GM21529 (cell line): ENCODE measurements at regions not wholly inside any gene's neighbourhood (a gene's known extent, or its start where the extent isn't known, plus 50 kb on each side); places are given as distances from the start of the nearest gene placed in this dataset.

ENCODE experiments used
- ATAC-seq: cut with Tn5 transposase; IDR thresholded peaks from one replicate; pipeline ENCODE4 v1.9.1; 2021; ENCODE audit not compliant: unreplicated experiment

DNA sequence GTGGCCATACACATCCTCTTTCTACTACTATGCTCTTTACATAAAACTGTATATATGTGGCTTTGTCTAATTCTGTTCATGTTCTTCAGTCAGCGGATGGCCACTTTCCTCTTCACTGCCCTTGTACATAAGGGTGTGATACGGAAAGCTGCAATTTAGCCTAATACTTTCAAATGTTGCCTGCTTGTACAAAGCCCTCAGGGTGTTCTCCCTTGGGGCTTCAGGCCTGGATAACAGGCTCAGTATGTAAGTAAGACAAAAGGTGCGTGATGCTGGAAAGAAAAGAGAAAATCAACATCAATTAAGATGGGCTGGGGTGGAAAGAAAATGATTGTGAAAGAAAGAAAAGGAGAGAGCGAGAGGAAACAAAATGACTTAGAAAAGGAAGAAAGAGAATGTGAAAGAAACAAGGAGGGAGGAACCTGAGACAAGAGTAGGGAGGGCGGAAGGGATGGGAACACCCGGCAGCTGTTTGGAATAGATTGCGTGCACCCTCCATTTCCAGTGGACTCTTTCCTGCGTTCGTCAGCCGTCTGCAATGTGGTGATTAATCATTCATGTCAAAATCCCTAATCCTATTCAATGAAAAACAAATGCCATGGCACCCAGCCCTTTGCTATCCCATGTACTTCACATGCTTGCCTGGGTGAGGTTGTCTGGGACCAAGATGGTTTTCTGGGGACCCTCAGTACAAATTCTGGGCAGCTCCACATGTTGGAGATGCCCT lies 553.6 kb downstream of the NUF2 start:
- ATAC-seq: no peak

DNA sequence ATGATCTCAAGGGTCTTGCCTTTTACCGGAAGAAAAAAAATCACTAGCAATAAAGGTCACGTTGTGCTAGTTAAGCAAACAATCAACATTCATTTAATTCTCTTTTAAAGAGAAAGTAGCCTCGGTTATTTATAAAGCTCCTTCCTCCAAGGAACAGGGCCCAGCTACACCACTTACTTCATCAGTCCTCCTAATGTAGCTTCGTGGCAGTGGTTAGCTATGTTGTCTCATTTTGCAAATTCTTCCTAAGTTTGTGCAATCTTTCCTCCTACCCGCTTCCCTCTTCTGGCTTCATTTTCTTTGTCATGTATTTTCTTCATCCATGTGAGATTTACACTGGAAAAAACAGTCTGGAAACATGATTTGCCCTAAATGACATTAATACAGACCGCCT lies 554.2 kb downstream of the NUF2 start:
- ATAC-seq: no peak

DNA sequence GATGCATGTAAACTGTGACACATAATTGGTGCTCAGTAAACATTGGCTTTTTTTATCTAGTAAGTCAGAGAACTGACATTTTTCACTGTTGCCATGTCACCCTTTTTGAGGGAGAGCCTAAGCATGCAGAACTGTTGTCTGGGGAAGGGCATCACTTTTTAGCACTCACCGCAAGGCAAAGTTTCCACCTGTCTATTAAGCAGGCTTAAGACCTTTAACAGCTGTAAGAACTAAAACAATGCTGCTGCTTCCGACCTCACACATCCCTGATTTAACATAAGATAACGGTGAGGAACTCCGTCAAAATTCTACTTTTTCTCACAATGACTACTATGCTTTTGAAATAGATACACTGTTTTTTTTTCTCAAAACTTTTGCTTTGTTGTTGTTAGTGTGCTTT lies 554.8 kb downstream of the NUF2 start:
- ATAC-seq: no peak

DNA sequence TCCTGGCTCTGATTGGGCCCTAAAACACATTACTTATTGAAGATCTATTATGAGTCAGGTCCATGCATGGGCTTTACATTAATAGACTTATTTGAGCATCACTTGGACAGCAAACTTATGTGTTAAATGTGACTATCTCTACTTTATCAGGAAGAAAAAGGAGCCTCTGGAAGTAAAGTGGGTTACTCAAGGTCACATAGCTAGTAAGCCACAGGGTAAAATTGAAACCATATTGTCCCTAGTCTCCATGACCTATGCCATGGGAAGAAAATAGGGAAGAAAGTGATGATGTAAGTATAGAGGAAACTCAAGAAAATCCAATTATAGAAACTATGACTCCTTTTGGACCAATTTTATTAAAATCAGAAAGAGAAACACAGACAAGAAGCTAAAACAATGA lies 555.3 kb downstream of the NUF2 start:
- no peak for ATAC-seq

DNA sequence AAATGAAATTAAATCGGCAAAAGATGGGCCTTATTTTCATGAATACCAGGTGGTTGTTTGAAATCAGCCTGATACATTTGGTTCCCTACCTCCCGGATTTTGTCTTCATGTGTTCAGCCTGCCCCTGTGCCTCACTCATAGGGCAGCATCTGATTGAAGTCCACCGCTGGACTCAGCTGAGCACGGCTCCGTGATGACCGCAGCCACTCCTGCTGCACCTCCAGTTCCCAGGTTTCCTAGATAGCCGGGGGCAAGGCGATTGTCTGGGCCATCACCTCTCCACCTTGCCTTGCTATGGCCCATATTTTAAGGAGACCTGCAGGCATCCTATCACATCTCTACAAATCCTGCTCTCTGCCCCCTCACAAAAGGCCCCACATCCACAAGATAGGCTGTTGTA lies 563.8 kb downstream of the NUF2 start:
- no peak for ATAC-seq

DNA sequence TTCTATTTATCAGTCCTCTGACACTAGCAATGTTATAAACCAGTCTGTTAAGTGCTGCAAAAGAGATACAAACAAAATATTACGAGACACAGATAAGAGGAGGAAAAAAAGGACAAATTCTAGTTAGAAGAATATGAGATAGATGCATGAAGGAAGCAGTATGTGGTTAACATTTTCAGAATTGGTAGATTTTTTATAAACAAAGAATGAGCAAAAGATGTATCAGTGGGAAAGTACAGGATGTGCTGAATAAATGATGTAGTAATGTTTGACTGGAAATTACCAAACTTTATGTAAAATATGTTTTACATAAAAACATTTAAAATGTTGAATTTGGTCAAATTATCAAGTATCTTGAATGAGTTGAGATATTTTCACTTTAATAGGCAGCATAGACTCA lies 574.2 kb downstream of the NUF2 start:
- no peak for ATAC-seq

DNA sequence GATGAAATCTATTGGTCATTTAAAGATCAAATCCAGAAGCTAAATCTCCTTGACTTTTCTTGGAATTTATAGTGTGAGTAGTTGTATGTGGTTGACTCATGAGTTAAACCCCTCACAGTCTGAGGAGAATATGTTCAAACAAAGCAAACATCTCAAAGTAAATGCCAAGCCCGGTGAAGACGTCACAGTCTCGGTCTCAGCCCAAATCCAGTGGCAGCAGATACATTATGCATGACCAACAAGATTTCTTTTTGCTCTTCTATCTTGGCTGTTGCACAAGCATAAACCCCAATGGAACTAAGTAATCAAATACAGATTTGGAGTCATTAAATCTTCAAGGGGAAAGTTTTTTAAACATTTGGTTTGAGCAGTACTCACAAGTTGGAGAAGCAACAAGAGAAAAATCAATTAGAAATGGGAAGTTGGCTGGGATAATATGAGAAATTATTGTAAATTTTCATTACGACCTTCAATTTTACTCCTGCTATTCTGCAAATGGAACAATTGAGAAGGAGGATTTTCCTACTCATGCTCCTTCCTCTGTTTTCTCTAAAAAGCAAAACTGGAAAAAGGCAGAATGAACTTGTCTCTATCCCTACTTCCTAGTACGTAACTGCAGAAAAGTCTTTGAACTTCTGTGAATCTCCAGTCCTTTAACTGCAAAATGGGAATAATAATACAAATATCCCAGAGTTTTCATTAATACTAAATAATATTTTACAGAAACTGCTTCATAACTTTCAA lies 575.8 kb downstream of the NUF2 start:
- ATAC-seq: no peak

DNA sequence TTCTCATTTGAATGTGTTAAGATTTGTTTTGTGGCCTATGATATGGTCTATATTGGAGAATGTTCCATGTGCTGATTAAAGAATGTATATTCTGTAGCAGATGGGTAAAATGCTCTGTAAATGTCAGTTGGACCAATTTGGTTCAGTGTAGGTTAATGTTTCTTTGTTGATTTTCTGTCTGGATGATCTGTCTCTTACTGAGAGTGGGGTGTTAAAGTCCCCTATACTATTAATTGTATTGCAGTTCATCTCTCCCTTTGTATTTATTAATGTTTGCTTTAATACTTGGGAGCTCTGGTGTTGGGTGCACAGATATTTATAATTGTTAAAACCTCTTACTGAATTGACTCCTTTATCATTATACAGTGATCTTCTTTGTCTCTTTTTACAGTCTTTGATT lies 584.5 kb downstream of the NUF2 start:
- no peak for ATAC-seq

DNA sequence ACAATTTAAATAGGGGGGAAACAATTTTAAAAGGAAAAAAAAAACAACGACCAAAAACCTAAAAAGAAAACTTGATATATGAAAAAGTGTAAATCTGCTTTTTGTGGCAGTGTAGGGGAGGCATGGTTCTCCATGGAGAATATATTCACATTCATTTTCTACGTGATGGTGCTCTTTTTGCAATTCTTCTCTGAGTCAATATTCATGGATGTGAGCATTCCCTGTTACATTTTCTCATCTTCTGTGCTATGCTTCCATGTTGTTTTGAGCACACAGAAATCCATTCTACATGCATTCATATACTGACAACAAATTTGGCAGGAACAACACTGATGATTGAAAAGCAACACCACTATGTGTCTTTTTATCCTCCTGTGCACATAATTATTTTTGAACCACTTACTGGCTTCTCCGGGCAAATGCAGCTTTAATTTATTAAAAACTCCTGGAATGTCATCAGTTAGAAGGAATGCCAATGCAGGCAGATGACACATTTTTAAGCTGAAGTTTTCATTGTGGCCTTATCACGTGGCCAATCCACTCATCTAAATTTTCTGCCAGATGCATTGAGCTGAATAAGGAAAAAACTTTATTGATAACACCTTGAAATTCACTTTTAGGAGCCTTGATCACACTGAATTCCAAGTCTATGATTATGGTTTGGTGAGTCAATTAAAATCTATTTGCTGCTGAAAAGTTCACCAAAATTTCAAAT lies 590.6 kb downstream of the NUF2 start:
- ATAC-seq: no peak

DNA sequence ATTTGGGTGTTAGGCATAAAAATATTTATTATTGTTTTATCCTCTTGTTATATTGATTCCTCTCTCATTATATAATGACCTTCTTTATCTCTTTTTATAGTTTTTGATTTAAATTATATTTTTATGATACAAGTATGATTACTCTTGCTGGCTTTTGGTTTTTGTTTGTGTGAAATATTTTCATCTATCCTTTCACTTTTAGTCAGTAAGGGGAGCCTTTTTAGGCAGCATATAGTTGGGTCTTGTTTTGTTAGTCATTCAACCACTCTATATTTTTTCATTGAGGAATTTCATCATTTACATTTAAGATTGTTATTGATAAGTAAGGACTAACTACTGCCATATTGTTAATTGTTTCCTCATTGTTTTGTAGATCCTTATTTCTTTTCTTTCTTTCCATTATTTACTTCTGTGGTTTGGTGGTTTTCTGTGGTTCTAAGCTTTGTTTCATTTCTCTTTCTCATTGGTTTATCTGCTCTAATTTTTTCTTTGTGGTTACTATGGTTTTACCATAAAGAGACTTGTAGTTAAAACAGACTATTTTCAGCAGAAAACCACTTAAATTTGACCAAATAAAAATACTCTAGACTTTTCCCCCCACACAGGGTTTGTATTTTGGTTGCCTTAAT lies 593.1 kb downstream of the NUF2 start:
- ATAC-seq: peak; percentile 63

DNA sequence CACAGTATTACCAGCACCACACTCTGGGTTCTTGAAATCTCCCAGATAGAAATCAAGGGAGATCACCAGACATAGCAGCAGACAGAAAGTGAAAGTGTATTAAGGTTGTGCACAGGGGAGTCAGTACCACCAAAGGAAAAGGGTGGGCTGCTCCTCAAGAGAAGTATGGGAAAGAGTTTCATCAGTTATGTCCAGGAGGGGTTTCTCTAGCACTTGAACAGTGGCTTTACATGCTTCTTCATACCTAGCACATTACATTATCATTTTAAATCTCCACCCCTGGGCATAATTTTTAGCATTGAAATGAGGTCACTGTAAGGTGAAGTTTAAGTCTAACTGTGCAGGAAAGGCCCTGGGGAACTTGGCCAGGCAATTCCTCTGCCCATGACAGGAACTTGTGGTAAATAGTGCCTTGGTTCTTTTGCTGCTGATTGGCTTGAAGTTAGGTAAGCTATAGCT lies 601.0 kb downstream of the NUF2 start:
- ATAC-seq: peak; percentile 84

DNA sequence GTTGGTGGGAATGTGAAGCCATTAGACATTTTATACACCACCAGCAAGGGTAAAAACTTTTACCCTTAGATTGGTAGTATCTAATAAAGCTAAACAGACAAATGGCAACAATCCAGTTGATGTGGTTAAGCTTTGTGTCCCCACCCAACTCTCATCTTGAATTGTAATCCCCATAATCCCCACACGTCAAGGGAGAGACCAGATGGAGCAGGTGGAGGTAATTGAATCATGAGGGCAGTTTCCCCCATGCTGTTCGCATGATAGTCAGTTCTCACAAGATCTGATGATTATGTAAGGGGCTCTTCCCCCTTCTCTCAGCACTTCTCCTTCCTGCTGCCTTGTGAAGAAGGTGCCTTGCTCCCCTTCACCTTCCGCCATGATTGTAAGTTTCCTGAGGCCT lies 602.3 kb downstream of the NUF2 start:
- no peak for ATAC-seq

DNA sequence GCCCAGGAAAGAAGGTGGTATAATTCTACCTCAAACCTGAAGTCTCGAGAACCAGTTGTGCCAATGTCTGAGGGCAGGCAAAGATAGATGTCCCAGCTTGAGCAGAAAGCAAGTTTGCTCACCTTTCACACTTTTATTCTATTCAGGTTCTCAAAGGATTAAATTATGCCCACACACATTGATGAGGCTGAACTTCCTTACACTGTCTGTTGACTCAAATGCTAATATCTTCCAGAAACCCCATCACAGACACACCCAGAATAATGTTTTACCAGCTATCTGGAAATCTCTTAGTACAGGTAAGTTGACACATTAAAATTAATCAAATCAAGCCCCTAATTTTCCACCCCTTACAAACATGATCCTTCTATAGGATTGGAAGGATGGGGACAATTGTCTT lies 605.7 kb downstream of the NUF2 start:
- no peak for ATAC-seq

DNA sequence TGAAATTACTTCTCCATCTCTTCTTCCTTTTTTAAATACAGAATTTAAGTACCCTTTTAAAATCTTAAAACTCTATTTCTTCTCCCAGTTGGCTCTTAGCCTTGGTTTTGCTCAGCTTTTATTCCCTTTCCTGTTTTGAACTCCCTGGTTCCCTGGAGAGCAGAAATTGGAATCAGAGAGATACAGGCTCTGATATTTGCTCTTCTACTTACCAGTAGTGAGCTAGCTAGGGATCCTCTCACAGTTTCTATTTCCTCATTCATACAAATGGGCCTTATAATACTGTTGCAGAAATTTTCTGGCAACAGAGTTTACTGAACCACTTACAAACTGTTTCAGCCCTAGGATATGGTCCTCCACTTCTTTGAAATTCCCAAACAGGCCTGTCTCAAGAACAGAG lies 606.3 kb downstream of the NUF2 start:
- ATAC-seq: no peak

DNA sequence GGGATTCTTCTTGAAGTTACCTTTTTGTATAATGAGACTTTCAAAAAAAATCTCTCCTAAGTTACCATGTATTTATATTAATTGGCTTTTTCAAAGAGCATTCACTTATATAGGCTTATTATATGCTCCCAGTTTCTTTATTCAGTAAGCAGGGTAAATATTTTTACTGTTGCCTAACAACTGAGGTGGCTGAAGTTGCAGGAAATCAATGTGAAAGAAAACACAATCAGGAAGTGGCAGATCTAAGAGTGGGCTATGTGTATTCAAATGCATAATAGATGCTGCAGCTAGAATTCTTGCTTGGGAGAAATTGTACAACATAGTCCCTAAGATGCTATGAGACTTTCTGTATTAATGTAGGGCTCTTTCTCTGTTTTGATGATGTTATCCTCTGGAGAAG lies 606.9 kb downstream of the NUF2 start:
- no peak for ATAC-seq

DNA sequence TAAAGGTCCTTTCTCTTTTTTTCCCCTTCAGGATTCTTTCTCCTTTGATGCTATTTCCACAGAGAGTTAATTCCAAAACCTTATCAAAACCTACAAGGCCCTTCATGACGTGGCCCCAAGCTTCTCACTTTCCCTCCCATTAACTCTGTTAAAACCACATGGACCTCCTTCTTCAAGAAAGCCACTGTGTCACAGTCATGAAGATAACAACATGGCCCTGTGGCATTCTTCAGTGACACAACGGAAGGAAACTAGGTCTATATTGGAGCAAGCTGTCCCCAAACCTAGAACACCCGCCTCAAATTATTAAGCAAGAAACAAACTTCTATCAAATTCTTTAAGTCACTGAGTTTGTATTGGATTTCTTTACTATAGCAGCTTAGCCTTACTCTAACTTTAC lies 611.1 kb downstream of the NUF2 start:
- no peak for ATAC-seq

DNA sequence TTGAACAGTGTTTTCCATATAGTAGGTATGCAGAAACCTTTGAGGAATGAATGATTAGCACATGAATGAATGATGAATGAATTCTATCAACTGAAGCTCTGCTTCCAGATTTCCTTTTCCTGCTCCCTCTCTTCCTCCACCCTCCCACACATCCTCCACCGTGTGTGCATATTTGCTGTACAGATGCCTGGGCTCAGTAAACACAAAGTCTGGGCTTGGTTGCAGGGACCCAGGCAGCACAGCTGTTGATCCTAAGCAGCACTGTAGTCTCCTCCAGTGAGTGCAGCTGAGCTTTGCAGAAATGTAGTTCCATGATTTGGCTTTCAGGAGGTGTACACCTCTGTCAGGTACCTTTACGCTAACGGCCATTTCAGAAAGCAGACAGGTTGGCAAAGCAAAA lies 611.7 kb downstream of the NUF2 start:
- no peak for ATAC-seq

DNA sequence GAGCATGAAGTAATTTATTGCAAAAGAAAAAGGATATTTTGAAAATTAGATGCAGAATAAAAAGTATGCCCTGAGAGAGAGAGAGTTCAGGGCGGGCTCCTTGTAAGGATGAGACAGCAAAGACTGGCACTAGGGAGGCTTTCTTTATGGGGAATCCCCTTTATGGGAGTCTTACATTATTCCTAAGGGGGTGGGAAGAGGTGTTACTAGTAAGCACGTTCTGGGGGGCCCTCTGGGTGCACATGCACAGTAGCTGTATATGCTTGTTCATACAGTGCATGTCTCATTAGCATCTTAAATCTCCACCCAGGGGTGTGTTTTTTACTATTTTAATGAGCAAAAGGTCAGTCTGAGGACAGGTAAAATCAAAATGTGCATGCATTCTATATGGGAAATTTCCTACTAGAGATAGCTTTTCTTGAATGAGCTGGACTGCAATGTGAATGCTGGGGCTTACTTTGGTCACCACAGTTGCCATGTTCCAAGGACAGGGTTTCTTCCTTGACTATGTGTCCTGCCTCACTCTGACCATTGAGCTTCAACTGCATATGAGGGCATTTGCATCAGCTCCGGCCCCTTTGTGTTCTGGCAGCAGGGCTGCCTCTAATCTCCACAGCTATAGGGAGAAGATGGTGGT lies 614.1 kb downstream of the NUF2 start:
- ATAC-seq: no peak

DNA sequence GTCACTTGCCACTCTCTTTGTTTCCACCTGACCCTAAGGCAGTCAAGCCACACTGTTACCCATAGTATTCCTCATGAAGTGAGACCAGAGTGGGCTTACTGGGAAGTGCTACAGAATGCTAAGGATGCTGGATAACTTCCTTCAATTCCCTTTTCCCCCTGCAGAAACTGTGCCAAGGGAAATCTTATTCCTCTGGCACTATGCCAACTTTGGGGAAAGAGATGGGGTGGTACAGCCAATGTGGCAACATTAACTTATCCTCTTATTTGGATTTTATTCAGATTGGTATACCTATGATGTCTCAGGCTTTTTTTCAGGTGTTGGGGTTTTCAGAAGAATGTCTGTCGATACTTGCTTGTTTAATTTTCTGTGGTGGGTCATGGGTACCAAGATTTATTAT lies 599.4 kb upstream of the PBX1 start:
- ATAC-seq: no peak

DNA sequence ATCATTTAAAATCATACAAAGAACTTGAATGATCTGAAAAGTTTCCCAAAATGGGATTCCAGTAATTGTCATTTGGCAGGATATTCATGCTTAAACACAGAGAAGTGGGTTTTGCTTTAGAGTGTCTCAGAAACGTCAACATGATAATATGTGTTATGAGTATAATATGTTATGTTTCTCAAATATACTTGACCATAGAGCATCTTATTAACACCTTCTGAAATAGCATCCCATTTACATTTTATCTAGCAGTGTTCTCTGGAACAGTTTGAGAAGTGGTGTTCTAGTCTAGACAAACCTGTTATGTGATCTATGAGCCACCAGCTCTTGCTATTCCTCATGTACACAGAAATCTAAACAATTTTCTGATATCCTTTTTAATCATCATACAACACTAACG lies 588.8 kb upstream of the PBX1 start:
- no peak for ATAC-seq

DNA sequence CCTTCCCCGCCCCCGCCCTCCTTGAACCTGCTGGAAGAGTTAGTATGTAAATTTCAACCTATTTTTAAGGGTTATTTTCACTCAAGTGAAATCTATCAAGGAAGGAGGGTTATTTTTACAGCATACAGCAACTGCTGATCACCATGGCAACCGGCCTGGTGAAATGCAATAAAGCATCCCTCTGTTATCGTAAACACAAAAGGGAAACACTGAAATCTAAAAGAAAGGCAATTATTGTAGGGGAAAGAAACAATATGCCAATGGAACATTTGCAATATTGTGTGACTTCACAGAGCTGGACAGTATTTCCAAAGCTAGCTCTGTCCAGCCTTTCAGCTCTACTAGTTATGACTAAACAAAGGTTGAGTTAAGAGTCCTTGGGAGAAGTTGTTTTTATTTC lies 588.3 kb upstream of the PBX1 start:
- no peak for ATAC-seq
